ENCODE measurements at regions not wholly inside any gene's neighbourhood (a gene's known extent, or its start where the extent isn't known, plus 50 kb on each side); places are given as distances from the start of the nearest gene placed in this dataset.

DNA sequence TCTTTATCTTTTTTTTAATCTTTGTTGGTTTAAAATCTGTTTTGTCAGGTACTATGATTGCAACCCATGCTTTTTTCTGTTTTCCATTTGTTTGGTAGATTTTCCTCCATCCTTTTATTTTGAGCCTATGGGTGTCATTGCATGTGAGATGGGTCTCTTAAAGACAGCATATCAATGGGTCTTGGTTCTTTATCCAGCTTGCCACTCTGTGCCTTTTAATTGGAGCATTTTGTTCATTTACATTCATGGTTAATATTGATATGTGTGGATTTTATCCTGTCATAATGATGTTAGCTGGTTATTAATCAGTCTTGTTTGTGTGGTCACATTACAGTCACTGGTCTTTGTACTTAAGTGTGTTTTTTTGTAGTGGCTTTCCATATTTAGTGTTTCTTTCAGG, 159.9 kb downstream of the CENPF start:
- TF ChIP-seq, protein P1, sequence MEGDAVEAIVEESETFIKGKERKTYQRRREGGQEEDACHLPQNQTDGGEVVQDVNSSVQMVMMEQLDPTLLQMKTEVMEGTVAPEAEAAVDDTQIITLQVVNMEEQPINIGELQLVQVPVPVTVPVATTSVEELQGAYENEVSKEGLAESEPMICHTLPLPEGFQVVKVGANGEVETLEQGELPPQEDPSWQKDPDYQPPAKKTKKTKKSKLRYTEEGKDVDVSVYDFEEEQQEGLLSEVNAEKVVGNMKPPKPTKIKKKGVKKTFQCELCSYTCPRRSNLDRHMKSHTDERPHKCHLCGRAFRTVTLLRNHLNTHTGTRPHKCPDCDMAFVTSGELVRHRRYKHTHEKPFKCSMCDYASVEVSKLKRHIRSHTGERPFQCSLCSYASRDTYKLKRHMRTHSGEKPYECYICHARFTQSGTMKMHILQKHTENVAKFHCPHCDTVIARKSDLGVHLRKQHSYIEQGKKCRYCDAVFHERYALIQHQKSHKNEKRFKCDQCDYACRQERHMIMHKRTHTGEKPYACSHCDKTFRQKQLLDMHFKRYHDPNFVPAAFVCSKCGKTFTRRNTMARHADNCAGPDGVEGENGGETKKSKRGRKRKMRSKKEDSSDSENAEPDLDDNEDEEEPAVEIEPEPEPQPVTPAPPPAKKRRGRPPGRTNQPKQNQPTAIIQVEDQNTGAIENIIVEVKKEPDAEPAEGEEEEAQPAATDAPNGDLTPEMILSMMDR (IDR thresholded peaks at IDR 0.05; ENCODE audit: low read depth, low read length): no peak
- no peak for TF ChIP-seq POLR2A (IDR thresholded peaks at IDR 0.05; ENCODE audit: extremely low read depth, insufficient read length)
- TF ChIP-seq, protein P2, sequence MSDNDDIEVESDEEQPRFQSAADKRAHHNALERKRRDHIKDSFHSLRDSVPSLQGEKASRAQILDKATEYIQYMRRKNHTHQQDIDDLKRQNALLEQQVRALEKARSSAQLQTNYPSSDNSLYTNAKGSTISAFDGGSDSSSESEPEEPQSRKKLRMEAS (IDR thresholded peaks at IDR 0.05; ENCODE audit: low read depth, low read length): no peak
